ENCODE measurements at regions not wholly inside any gene's neighbourhood (a gene's known extent, or its start where the extent isn't known, plus 50 kb on each side); places are given as distances from the start of the nearest gene placed in this dataset.
"Not testable (repeated sequence)": the region's sequence is repeated elsewhere in the genome, so short reads cannot be mapped to it uniquely, and the experiment has no call there.

DNA sequence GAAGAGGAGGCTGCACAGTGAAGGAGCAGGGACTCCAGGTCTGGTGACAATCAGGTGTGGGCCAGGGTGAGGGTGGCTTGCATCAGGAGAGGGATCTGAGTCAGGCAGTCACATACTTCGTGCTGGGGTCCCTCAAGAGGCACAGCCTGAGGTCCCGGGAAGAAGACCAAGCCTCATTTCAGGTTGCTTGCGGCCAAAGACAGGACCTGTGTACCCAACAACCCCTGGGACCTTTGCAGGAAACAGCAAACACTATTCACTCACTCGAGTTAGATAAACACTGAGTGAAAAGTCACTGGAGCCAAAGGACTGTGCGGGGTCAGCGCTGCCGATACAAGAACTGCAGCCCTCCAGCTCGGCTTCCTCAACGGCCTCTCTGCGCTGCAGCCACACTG, 104.4 kb downstream of the SINHCAF start:
- Mint-ChIP-seq H3K27me3 (peaks cover 10% of the 10 kb centered on the region), H3K27ac (peak overlapping the region; percentile 37), H3K36me3 (ENCODE audit: low read depth) (no peaks in the 10 kb centered on the region), H3K9me3 (no peaks in the 10 kb centered on the region), H3K4me3 (no peak overlapping the region), H3K4me1 (no peaks in the 10 kb centered on the region)
- no peak for ATAC-seq (replicated peaks)

DNA sequence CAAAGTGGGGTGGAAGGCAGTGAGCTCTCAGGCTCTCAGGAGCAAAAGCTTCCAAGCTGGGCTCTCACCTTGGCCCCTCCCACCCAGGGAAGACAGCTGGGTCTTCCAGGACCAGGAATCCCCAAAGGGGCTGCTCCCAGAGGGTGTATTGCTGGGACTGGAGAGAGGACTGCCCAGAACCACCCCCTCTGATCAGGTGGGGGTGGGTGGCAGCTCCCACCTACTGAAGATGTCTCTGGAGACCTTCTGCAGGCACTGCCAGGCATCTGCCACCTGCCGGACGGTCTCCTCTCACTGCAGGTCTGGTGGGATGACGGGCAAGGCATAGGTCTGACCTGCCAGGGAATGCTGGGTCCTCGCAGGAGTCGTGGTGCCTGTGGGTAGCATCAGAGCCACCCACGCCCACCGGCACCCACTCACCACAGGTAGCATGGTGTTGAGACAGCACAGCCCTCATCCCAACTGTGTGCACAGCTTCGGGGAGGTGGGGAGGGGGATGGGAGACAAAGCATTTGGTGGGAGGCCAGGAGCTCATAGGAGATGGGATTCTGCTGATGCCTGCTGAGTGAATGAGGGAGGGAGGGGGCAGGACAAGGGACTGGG, 103.2 kb downstream of the SINHCAF start:
- Mint-ChIP-seq H3K36me3 (ENCODE audit: low read depth) (no peaks in the 10 kb centered on the region), H3K27me3 (peaks cover 10% of the 10 kb centered on the region), H3K4me1 (no peaks in the 10 kb centered on the region), H3K27ac (no peak overlapping the region), H3K9me3 (no peaks in the 10 kb centered on the region), H3K4me3 (no peak overlapping the region)
- ATAC-seq (replicated peaks) = no peak

GRCh38 chr12:31223640-31224039, 102.3 kb downstream of the SINHCAF start:
- H3K27ac Mint-ChIP-seq; H3K4me3 Mint-ChIP-seq; H3K4me1 Mint-ChIP-seq; H3K36me3 Mint-ChIP-seq (ENCODE audit: low read depth); ATAC-seq (replicated peaks); H3K27me3 Mint-ChIP-seq; H3K9me3 Mint-ChIP-seq: not testable (repeated sequence)

DNA sequence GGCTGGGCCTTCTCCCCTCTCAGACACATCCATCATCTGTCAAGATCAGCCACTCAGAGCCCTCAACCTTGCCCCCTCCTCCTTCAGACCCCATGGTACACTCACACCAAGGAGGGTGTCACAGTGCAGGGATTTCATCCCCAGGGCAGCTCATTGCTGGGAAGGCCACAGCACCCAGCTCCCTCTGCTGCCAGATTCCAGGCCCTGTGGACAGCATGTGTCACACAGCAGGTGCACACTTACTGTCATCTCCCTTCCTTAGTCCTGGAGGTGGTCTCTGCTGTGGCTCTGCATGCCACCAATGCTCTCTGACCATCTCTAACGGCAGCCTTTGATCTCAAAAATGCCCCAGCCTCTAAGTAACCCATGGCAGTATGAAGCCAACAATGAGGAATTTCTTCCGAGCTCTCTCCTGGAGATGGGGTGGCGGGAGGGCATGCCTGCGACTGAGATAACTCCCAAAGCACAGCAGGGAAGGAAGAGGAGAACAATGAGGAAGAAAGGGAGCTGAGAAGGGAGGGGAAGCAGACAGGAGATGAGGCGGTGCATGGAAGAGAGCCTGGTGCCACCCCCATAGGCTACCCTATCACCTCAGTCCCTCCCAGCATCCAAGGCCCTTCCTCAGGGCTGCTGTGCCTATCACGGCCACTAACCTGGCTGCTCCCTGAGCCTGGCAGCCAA, 101.0 kb downstream of the SINHCAF start:
- no peak overlapping the region for H3K4me3 Mint-ChIP-seq
- ATAC-seq (replicated peaks) = no peak
- no peaks in the 10 kb centered on the region for H3K36me3 Mint-ChIP-seq (ENCODE audit: low read depth)
- peaks cover 4% of the 10 kb centered on the region for H3K27me3 Mint-ChIP-seq
- H3K4me1 Mint-ChIP-seq = no peaks in the 10 kb centered on the region
- H3K27ac Mint-ChIP-seq = no peak overlapping the region
- no peaks in the 10 kb centered on the region for H3K9me3 Mint-ChIP-seq

GRCh38 chr12:31225656-31226535, 100.1 kb downstream of the SINHCAF start:
- Mint-ChIP-seq H3K27me3 (no peaks in the 10 kb centered on the region), H3K36me3 (ENCODE audit: low read depth) (no peaks in the 10 kb centered on the region), H3K4me1 (no peaks in the 10 kb centered on the region), H3K27ac (no peak overlapping the region), H3K9me3 (no peaks in the 10 kb centered on the region), H3K4me3 (no peak overlapping the region)
- ATAC-seq (replicated peaks) = no peak

- no peak overlapping the region for H3K4me3 Mint-ChIP-seq
- no peak overlapping the region for H3K27ac Mint-ChIP-seq
- H3K36me3 Mint-ChIP-seq (ENCODE audit: low read depth) = no peaks in the 10 kb centered on the region
- no peak for ATAC-seq (replicated peaks)
- H3K4me1 Mint-ChIP-seq = no peaks in the 10 kb centered on the region
- peaks cover 3% of the 10 kb centered on the region for H3K27me3 Mint-ChIP-seq
- no peaks in the 10 kb centered on the region for H3K9me3 Mint-ChIP-seq
Observed at GRCh38 chr12:31226639-31227038, 99.3 kb downstream of the SINHCAF start.

GRCh38 chr12:31227401-31227981, 98.5 kb downstream of the SINHCAF start:
- Mint-ChIP-seq H3K9me3 (no peaks in the 10 kb centered on the region), H3K4me1 (no peaks in the 10 kb centered on the region), H3K27me3 (peaks cover 4% of the 10 kb centered on the region), H3K36me3 (ENCODE audit: low read depth) (no peaks in the 10 kb centered on the region), H3K4me3 (no peak overlapping the region), H3K27ac (no peak overlapping the region)
- ATAC-seq (replicated peaks) = no peak

DNA sequence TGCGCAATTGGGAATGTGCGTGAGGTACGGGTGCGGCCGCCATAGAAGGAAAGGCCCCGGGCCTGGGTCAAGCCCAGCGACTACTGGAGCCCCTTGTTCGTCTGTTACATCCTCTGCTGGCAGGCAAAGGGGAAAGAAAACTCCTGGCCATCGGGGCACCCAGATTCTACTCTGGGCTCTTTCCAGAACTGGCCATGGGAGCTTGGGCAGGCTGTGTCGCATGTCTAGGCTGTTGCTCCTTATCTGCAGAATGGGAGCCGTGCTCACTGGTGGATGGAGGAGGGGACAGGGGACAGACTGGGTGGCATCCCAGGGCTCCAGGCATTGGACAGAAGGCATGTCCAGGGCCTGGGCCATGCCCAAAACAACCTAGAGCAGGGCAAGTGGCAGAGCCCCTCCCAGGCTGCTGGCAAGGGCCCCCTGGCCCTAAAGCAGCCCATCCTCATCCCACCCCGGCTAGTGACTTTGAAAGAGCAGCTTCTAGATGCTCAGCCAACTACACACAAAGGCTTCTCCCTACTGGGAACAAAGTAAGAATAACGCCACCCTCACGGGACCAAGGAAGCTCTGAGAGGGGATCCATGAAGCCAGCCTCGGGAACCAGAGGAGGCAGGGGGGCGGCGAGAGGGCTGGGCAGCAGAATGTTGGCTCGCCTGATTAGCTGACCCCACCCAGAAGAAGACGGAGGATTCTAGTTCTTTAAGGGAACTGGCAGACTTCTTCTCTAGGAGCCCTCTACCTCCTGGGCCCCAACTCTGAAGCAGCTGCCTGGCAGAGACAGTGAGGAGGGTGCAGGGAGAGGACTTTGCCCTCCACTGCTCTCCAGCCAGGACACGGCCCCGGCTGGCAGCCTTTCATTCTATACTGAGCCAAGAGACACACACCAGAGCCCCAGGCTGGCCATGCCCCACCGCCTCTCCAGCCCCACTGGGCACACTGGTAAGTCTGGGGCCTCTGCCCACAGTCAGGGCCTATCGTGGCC, 96.8 kb downstream of the SINHCAF start:
- Mint-ChIP-seq H3K27me3 (peaks cover 9% of the 10 kb centered on the region), H3K36me3 (ENCODE audit: low read depth) (no peaks in the 10 kb centered on the region), H3K9me3 (no peaks in the 10 kb centered on the region), H3K27ac (no peak overlapping the region), H3K4me3 (no peak overlapping the region), H3K4me1 (no peaks in the 10 kb centered on the region)
- ATAC-seq (replicated peaks) = no peak

- no peaks in the 10 kb centered on the region for H3K9me3 Mint-ChIP-seq
- H3K36me3 Mint-ChIP-seq (ENCODE audit: low read depth) = no peaks in the 10 kb centered on the region
- no peak overlapping the region for H3K4me3 Mint-ChIP-seq
- H3K4me1 Mint-ChIP-seq = no peaks in the 10 kb centered on the region
- H3K27me3 Mint-ChIP-seq = peaks cover 15% of the 10 kb centered on the region
- no peak for ATAC-seq (replicated peaks)
- no peak overlapping the region for H3K27ac Mint-ChIP-seq
Observed at GRCh38 chr12:31230004-31230403, 95.9 kb downstream of the SINHCAF start.

Measured in activated T-helper 17 cell treated with anti-CD3 and anti-CD28 coated beads, Interleukin-2, amount 50 U/mL, for 72 hours (primary cell).